Testis (tissue), 2 donors: ENCODE measurements at regions not wholly inside any gene's neighbourhood (a gene's known extent, or its start where the extent isn't known, plus 50 kb on each side); places are given as distances from the start of the nearest gene placed in this dataset.

Experiments
- POLR2A ChIP-seq: fragments of 450-650 bp; IDR thresholded peaks from one replicate; pipeline ENCODE4 v1.6.1; 2017; ENCODE audit warnings: antibody characterized with exemption, mild to moderate bottlenecking, moderate library complexity
- TF ChIP-seq, protein P1 (sequence below), 3 experiments: fragments of 450-650 bp in 2 of 3; fragments of 200-600 bp in 1 of 3; sonication (generic) in 1 of 3; IDR thresholded peaks; one replicate each; pipeline ENCODE4 v1.5.1; 2016 to 2019; ENCODE audit warnings: antibody characterized with exemption in 3 of 3, mild to moderate bottlenecking in 2 of 3, moderate library complexity in 1 of 3

DNA sequence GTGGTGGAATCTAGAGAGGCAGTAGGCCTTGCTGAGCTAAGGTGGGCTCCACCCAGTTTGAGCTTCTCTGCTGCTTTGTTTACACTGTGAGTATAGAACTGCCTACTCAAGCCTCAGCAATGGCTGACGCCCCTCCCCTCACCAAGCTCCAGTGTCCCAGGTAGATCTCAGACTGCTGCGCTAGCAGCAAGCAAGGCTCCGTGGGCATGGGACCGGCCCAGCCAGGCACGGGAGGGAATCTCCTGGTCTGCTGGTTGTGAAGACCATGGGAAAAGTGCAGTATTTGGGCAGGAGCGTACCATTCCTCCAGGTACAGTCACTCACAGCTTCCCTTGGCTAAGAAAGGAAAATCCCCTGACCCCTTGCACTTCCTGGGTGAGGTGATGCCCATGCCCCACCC, 407.1 kb downstream of the ZPLD1 start:
- TF ChIP-seq, protein P1, sequence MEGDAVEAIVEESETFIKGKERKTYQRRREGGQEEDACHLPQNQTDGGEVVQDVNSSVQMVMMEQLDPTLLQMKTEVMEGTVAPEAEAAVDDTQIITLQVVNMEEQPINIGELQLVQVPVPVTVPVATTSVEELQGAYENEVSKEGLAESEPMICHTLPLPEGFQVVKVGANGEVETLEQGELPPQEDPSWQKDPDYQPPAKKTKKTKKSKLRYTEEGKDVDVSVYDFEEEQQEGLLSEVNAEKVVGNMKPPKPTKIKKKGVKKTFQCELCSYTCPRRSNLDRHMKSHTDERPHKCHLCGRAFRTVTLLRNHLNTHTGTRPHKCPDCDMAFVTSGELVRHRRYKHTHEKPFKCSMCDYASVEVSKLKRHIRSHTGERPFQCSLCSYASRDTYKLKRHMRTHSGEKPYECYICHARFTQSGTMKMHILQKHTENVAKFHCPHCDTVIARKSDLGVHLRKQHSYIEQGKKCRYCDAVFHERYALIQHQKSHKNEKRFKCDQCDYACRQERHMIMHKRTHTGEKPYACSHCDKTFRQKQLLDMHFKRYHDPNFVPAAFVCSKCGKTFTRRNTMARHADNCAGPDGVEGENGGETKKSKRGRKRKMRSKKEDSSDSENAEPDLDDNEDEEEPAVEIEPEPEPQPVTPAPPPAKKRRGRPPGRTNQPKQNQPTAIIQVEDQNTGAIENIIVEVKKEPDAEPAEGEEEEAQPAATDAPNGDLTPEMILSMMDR (IDR thresholded peaks at IDR 0.05) = no peak
- no peak for TF ChIP-seq POLR2A
